ENCODE measurements at regions not wholly inside any gene's neighbourhood (a gene's known extent, or its start where the extent isn't known, plus 50 kb on each side); places are given as distances from the start of the nearest gene placed in this dataset.
"Not testable (repeated sequence)": the region's sequence is repeated elsewhere in the genome, so short reads cannot be mapped to it uniquely, and the experiment has no call there.

GRCh38 chr2:51782921-51783765 lies 751.2 kb upstream of the NRXN1 start:
- Histone ChIP-seq H3K9me3 (ENCODE audit: control insufficient read depth, low read length) (no peaks in the 10 kb centered on the region), H3K27ac (no peak overlapping the region)

GRCh38 chr2:51781691-51782090 lies 749.8 kb upstream of the NRXN1 start:
- no peak overlapping the region for H3K4me2 ChIP-seq (ENCODE audit: low read length)
- no peak overlapping the region for H2AFZ ChIP-seq
- no peak overlapping the region for H3K4me3 ChIP-seq (ENCODE audit: low read depth, low read length)
- no peaks in the 10 kb centered on the region for H3K9me3 ChIP-seq (ENCODE audit: control insufficient read depth, low read length)
- no peaks in the 10 kb centered on the region for H3K79me2 ChIP-seq
- H3K4me1 ChIP-seq, result no peaks in the 10 kb centered on the region
- no peak overlapping the region for H3K27ac ChIP-seq
- no peaks in the 10 kb centered on the region for H3K36me3 ChIP-seq (ENCODE audit: control insufficient read depth, insufficient read depth, low read length)
- H3K9ac ChIP-seq, result no peak overlapping the region
- TF ChIP-seq, protein P1, sequence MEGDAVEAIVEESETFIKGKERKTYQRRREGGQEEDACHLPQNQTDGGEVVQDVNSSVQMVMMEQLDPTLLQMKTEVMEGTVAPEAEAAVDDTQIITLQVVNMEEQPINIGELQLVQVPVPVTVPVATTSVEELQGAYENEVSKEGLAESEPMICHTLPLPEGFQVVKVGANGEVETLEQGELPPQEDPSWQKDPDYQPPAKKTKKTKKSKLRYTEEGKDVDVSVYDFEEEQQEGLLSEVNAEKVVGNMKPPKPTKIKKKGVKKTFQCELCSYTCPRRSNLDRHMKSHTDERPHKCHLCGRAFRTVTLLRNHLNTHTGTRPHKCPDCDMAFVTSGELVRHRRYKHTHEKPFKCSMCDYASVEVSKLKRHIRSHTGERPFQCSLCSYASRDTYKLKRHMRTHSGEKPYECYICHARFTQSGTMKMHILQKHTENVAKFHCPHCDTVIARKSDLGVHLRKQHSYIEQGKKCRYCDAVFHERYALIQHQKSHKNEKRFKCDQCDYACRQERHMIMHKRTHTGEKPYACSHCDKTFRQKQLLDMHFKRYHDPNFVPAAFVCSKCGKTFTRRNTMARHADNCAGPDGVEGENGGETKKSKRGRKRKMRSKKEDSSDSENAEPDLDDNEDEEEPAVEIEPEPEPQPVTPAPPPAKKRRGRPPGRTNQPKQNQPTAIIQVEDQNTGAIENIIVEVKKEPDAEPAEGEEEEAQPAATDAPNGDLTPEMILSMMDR (IDR thresholded peaks at IDR 0.05), result no peak
- no peaks in the 10 kb centered on the region for H3K27me3 ChIP-seq (ENCODE audit: control insufficient read depth, insufficient read depth, low read length)

More at GRCh38 chr2:51782921-51783765, 751.2 kb upstream of the NRXN1 start:
- H3K9ac ChIP-seq, result no peak overlapping the region
- H3K27me3 ChIP-seq (ENCODE audit: control insufficient read depth, insufficient read depth, low read length), result no peaks in the 10 kb centered on the region
- H3K4me2 ChIP-seq (ENCODE audit: low read length), result no peak overlapping the region
- no peaks in the 10 kb centered on the region for H3K36me3 ChIP-seq (ENCODE audit: control insufficient read depth, insufficient read depth, low read length)
- no peaks in the 10 kb centered on the region for H3K79me2 ChIP-seq
- TF ChIP-seq, protein P1 (IDR thresholded peaks at IDR 0.05), result no peak
- no peak overlapping the region for H3K4me3 ChIP-seq (ENCODE audit: low read depth, low read length)
- no peak overlapping the region for H2AFZ ChIP-seq
- H3K4me1 ChIP-seq, result no peaks in the 10 kb centered on the region

DNA sequence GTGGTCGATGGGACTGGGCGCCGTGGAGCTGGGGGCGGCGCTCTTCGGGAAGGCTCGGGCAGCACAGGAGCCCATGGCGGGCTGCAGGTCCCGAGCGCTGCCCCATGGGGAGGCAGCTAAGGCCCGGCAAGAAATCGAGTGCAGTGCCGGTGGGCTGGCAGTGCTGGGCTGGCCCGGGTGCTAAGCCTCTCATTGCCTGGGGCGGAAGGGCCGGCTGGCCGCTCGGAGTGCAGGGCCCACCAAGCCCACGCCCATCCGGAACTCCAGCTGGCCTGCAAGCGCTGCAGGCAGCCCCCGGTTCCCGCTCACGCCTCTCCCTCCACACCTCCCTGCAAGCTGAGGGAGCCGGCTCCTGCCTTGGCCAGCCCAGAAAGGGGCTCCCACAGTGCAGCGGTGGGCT lies 748.4 kb upstream of the NRXN1 start:
- Histone ChIP-seq H3K27ac (no peak overlapping the region), H3K79me2 (no peaks in the 10 kb centered on the region), H3K9ac (no peak overlapping the region), H3K9me3 (ENCODE audit: control insufficient read depth, low read length) (no peaks in the 10 kb centered on the region), H3K36me3 (ENCODE audit: control insufficient read depth, insufficient read depth, low read length) (no peaks in the 10 kb centered on the region), H3K4me1 (no peaks in the 10 kb centered on the region), H3K27me3 (ENCODE audit: control insufficient read depth, insufficient read depth, low read length) (no peaks in the 10 kb centered on the region), H3K4me3 (ENCODE audit: low read depth, low read length) (no peak overlapping the region), H2AFZ (no peak overlapping the region), H3K4me2 (ENCODE audit: low read length) (no peak overlapping the region)
- TF ChIP-seq, protein P1 (IDR thresholded peaks at IDR 0.05), result no peak

DNA sequence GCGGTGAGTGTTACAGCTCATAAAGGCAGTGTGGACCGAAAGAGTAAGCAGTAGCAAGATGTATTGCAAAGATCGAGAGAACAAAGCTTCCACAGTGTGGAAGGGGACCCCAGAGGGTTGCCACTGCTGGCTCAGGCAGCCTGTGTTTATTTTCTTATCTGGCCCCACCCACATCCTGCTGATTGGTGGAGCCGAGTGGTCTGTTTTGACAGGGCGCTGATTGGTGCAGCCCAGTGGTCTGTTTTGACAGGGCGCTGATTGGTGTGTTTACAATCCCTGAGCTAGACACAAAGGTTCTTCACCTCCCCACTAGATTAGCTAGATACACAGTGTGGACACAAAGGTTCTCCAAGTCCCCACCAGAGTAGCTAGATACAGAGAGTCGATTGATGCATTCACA lies 747.8 kb upstream of the NRXN1 start:
- not testable (repeated sequence) for H3K36me3 ChIP-seq (ENCODE audit: control insufficient read depth, insufficient read depth, low read length); H3K4me3 ChIP-seq (ENCODE audit: low read depth, low read length); H3K4me2 ChIP-seq (ENCODE audit: low read length); H2AFZ ChIP-seq; H3K9ac ChIP-seq; H3K9me3 ChIP-seq (ENCODE audit: control insufficient read depth, low read length); H3K4me1 ChIP-seq; H3K27me3 ChIP-seq (ENCODE audit: control insufficient read depth, insufficient read depth, low read length); H3K27ac ChIP-seq; H3K79me2 ChIP-seq

- no peaks in the 10 kb centered on the region for H3K79me2 ChIP-seq
- TF ChIP-seq, protein P1 (IDR thresholded peaks at IDR 0.05), result no peak
- H3K4me3 ChIP-seq (ENCODE audit: low read depth, low read length), result no peak overlapping the region
- H3K4me1 ChIP-seq, result no peaks in the 10 kb centered on the region
- no peak overlapping the region for H3K27ac ChIP-seq
- H3K36me3 ChIP-seq (ENCODE audit: control insufficient read depth, insufficient read depth, low read length), result no peaks in the 10 kb centered on the region
- no peak overlapping the region for H3K4me2 ChIP-seq (ENCODE audit: low read length)
- H3K27me3 ChIP-seq (ENCODE audit: control insufficient read depth, insufficient read depth, low read length), result no peaks in the 10 kb centered on the region
- no peak overlapping the region for H2AFZ ChIP-seq
- H3K9ac ChIP-seq, result no peak overlapping the region
- no peaks in the 10 kb centered on the region for H3K9me3 ChIP-seq (ENCODE audit: control insufficient read depth, low read length)
Measured at GRCh38 chr2:51778806-51779205, 746.9 kb upstream of the NRXN1 start.

GRCh38 chr2:51774606-51775005 lies 742.7 kb upstream of the NRXN1 start:
- H3K36me3 ChIP-seq (ENCODE audit: control insufficient read depth, insufficient read depth, low read length); H3K27me3 ChIP-seq (ENCODE audit: control insufficient read depth, insufficient read depth, low read length); H3K4me1 ChIP-seq; H3K27ac ChIP-seq; H3K9ac ChIP-seq; H3K4me2 ChIP-seq (ENCODE audit: low read length); H3K79me2 ChIP-seq; H2AFZ ChIP-seq; H3K4me3 ChIP-seq (ENCODE audit: low read depth, low read length); H3K9me3 ChIP-seq (ENCODE audit: control insufficient read depth, low read length): not testable (repeated sequence)

Measured in parathyroid adenoma (tissue), 2 donors.